SIG-M5 treated with dmso at 0.1 percent for 504 hours (cell line): ENCODE measurements at regions not wholly inside any gene's neighbourhood (a gene's known extent, or its start where the extent isn't known, plus 50 kb on each side); places are given as distances from the start of the nearest gene placed in this dataset.
"Not testable (repeated sequence)": the region's sequence is repeated elsewhere in the genome, so short reads cannot be mapped to it uniquely, and the experiment has no call there.

Experiments used
- DNase-seq: peaks from one replicate; lab custom pipeline; 2025; ENCODE audit not compliant: unreplicated experiment; lab: John Stamatoyannopoulos, UW

DNA sequence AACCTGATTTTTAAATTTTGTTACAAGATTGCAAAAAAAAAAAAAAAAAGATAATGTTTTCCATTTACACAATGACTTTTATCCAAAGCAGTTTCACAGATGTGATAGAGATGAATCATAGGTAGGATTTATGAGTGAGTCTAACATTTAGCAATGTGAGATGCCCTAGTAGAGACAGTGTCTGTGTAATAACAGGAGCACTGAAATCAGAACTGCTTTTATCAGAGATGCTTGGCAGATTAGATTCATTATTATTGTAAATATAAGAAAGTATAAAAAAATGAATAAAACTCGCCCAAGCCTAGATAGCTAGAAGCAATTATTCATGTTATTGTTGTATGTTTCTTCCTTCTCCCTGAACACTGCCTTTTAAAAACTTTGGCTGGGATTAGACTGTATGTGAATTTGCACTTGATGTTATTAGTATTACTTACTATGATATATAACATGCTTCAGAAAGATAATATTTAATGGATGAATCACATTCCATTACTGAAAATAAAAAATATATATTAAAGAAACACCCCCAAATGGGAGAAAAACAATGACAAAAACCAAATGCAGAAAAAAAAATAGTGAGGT, 567.3 kb upstream of the KLF4 start:
- DNase-seq, result no peak

DNA sequence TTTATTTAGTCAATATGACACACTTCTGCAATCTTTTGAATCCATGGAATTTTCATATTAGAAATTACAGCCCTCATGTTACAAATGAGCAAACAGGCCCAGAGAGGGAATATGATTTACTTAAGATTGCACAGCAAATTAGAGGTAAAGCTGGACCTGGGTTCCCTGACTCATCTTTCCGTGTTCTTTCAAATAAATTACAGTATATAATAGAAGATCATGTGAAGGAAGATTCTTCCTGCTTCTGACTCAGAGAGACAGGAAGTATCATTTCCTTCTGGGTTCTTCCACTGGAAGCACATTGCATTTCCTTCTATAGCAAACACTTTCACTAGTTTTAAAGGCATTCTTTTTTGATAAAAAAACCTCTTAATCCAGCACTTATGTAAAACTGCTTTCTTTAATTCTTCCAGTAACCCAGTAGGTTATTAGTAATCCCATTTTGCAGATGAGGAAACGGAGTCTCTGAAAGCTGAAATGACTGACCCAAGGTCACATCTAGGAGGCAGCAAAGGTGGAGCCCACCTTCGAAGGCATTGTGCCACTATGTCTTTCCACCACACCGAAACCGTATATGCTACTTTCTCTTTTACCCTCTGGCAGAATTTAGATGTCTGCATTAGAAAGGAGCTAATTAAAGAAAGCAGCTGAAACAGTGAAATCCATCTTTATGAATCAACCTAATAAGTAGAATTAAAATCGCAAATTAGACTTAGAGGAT, 566.7 kb upstream of the KLF4 start:
- no peak for DNase-seq

DNA sequence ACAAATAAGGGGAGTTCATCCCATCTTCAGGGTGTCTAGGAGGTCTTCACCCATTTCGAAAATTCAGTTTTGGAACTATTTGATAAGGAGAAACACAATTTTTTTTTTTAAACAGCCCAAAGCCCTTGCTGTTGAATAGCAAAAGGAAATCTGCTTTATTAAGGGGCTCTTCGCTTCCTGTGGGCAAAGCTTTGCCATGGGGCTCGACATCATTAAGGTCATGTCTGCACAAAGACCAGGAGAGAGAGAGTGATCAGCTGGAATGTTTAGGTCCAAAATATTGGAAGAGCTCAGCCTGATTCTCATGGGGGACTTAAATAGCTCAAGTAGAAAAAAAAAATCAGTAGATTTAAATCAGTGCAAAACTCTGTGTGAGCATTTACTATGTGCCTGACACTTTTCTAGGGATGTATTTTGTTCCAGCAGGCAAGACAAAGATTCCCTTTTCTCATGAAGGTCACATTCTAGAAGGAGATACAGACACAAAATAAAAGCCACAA, 564.6 kb upstream of the KLF4 start:
- DNase-seq, result no peak

DNA sequence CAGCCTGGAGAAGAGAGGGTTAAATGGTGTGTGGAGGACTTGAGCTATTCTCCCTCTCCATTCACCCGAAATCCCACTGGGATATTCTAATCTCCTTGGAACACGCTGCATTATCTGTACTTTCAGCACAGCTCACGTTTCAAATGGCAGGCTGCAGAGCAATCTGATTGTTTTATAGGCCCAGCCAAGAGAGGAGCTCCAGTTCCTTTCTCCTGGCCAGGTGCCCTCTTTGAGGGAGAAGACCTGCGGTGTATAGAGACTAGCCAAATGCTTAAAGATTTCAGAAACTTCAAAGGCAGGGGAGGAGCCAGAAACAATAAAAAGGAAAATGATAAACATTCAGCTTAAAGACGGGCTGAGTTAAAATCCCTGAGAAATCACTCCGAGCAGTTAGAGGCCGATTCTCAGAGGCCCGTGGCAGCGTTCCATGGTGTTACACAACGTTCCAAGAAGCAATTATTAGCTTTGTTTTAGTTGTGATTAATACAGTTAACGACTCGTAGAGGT, 564.0 kb upstream of the KLF4 start:
- DNase-seq, result no peak

DNA sequence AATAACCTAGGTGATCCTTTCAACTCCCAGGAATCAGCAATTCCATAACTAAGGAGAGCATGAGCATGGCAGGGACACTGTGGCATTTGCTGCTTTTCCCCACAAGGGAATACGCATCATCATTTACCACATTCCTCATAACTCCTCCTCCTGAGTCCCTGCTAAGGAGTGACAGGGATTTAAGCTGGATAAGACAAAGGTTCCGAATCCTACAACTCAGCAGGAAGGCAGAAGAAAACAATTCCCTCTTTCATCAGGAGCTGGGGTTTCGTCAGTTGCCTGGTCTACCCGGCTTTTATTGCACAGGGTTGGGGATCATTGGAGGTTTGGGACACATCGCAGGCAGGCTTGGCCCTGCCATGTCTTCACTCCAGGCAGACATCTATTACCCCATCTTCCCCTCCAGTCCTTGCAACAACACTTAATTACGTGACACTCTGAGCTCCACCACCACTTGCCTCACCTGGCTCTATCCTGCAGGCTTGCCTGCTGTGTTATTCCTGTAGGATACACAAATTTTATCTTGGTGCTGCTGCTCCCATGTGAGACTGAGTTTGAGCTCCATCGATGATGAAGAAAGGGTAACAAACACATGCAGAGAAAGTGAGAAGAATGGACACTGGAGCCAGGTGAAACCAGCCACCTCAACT, 563.0 kb upstream of the KLF4 start:
- no peak for DNase-seq

DNA sequence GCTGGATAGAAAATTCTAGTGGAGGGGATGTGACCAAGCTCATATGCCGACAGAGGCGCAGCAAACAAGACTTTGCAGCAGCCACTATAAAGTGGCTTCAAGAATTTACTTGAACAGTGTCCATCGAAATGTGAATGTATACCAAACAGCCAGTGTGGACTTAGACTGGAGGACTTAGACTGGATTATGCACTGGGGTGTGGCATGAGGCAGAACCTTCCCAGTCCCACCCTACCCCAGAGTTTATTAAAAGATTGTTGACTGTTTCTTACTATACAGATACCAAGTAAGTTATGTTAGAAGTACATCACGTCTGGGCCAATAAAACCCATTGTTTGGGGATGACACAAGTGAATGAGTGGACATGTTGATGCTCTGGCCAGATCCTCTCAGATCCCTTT, 561.3 kb upstream of the KLF4 start:
- no peak for DNase-seq

DNA sequence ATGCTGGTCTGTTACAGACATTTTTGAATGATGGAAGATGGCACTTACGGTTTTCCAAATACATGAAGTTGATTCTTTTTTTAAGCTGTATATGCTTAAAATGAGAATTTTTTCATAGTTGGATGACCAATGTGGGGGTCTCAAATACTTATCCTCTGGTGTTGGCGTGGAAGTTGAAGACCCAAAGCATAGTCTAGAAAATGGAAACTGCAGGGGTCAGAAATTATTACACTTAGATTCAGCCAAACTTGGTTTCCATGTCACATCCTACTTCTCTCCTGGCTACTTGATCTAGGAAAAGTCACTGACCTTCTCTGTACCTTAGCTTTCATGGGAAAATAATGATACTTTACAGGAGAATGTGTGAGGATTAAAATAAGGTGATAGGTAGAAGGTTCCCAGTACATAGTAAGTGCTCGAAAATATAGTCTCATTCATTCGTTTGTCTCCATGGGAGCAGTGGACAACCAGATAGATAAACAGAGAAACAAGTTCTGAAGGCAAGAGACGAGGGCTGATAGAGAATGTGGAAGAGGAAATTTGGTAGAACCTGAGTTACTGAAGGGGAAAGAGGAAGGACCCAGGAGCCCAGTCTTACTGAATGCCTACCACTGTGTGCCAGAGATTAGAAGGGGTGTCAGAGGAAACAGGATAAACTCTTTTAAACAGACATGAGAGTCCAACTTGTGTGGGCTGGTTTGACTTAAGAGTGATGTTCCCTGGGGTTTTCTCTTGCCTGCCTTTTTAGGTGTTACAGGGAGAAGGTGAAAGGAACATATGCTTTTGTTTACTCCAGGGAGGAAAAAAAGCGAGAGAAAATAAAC, 560.3 kb upstream of the KLF4 start:
- DNase-seq, result peak; percentile 13

DNA sequence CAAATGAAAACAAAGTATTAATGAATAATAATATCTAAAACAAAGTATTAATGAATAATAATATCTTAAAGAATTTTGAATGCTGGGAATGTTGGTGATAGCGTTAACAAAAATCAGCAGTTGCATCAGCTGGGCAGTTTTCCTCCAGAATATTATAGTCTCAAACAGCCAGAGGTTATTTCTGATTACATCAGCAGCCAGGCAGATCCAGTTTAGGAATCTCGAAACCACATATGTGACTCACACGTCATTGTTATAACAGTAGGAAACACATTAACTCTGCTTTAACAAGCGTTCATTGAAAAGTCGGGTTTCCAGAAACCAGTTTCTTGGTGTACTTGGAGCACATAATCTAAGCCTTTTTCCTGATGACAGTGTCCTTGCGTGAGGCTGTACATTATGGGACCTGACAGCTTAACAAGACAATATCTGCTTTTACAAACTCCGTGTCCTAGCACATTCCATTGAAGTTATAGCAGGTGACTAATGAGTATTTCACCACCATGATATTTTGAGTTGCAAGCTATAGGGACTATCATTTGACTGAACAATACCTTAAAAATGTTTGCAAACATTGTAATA, 559.5 kb upstream of the KLF4 start:
- peak; percentile 21 for DNase-seq

DNA sequence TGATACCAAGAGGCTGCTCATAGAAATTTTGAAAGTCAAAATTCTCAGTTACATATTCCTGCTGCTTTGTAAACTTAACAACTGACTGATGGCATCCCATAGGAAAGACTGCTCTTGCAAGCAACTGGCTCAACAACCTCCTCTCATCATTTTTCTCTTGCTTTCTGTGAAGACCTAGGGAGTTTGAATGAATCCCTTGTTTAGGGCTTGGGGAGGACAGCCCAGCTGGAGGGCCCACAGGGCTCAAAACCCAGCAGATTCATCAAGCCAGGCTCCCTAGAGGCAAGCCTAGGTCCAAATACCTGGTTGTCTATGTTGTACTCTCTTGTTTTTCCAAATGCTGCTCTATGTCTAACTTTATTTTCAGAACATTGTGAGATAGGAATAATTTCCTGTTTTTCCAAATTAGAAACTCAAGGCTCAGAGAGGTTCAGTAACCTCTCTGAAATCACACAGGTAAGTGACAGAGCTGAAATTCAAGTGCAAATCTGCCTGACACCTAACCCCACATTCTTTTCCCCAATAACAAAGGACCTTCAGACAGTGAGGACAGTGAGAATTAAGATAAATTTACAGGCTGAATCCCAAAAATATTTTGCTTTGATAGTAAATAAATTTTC, 558.9 kb upstream of the KLF4 start:
- no peak for DNase-seq

DNA sequence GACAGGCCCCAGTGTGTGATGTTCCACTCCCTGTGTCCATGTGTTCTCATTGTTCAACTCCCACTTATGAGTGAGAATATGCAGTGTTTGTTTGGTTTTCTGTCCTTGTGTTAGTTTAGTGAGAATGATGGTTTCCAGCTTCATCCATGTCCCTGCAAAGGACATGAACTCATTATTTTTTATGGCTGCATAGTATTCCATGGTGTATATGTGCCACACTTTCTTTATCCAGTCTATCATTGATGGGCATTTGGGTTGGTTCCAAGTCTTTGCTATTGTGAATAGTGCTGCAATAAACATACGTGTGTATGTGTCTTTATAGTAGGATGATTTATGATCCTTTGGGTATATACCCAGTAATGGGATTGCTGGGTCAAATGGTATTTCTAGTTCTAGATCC, 558.2 kb upstream of the KLF4 start:
- DNase-seq, result not testable (repeated sequence)

DNA sequence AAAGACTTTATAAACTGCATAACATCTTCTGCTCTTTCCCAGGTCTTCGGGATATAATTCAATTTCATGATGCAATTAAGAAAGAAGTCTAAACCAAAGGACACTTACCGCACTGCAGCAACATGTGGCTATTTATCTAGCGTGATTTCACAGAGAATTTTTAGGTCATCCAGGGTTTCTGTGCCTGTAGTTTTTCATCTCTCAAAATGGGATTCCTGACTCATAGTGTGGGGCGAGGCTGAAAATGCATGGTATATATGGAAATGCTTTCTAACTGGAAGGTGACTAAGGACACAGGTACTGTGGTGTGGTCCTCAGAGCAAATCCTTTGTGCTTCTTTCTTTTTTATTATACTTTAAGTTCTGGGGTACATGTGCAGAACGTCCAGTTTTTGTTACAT, 557.7 kb upstream of the KLF4 start:
- no peak for DNase-seq

DNA sequence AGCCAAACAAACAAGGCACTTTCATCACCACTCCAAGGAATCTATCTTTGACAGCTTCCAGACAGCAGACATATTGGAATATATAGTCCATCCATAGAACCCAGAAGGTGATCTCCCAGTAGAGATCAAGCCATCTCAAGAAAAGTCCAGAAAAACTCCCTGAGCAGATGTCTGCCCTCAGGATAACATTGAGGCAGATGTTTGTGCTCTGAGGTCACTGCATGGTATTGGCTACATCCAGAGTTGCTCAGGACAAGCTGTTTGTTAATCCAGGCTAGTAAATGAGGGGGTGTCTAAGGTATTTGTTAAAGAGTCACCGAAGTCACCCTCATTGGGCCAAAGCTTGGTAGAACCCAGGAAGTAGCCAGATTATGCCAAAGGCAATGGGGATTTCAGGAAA, 556.3 kb upstream of the KLF4 start:
- no peak for DNase-seq

DNA sequence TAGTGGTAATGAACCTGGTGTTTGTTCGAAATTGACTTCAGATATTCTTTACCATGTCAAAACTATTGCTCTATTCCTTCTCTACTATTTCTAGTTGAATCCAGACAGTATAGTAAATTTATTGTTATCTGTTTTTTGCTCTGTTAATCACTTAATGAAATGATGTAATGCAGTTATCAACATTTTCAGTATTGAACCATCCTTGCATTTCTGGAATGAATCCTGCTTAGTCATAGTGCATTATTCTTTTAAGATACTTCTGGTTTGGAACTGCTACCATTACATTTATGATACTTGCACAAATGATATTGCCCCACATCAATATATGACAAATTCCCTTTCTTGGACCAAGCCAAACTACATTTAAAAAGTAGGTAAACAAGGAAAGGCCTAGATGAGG, 554.0 kb upstream of the KLF4 start:
- no peak for DNase-seq

DNA sequence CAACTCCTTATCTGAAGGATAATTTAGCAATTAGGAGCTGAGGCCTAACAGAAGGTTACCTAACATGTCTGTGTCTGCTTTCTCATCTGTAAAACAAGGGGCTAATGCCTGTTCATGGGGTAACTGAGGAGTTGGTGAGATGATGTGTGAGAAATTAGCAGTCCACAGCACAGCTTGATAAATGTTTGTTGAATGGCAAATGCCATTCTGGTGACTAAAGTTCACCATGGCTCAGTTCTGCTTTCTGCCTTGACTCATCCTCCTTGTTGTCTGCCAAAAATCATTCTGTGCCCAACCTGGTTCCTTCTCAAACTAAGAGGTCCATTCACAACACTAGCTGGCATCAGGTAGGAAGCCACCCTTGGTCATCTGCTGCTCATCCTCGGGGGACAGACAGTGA, 552.0 kb upstream of the KLF4 start:
- no peak for DNase-seq

DNA sequence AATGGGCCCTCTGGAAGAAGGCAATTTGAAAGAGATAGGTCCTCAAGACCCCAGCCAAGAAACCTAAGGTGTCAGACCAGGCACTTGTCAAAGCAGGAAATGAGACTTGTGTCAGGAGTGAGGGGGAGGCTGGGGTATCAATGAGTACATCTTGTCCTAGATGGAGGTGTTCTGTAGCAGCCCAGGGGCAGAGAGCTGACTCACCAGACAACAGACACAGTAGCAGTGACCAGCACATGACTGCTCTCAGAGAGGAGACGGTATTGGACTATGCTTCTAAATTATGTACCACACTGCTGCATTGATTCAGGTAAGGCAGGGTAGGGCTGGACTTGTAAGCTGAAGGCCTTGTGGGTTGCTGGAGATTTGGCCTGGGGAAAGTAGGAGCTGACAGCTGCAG, 551.2 kb upstream of the KLF4 start:
- DNase-seq, result no peak

DNA sequence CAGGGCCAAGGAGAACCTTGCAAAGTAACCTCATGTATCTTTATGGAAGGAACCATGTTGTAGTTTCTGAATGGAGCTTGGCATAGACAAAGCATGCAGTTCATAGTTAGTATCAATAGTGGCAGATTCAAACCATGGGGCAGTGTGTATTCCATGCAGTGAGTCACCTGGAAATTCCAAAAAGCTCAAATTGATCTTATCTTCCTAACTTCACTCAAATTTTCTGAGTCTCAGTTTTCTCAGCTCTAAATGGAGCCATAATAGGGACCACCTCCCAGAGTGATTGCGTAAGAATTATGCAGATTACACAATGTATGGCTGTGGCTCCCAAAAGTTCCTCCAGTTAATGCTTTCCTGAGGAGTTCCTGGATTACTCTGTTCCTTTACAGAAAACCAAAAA, 549.9 kb upstream of the KLF4 start:
- no peak for DNase-seq

DNA sequence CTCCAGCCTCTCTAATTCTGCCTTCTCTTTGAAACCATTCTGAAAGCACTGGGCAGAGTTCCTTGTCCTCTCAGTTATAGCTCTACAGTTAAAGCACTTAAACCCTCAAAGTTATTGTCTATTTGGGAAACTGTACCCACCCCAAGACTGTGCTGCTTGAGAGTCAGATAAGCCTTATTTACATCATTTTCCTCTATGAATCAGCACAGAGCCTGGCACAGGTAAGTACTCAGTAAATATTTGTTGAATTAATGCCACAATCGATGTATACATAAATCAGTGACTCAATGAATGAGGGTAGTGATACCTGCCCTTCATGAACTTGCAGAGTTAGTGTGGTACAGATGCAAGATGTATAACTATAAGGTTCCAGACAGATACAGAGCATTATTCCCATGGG, 549.4 kb upstream of the KLF4 start:
- no peak for DNase-seq

DNA sequence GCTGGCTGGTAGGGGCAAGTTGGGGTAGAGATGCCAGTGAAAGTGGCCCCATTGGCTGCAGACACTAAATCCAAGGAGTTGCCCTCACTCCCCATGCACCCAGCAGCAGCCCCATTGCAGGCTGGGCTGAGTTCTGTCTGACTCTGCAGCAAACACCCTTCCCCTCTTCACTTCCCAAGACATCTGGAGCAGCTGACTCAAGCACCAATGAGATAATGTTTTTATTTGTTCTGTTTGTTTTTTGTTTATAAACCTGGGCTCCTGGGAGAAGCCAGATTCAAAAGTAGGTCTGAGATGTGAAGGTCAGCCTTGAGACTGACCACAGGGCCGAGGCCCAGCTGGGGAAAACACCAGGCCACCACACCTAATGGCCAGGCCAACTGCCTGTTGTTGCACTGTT, 545.9 kb upstream of the KLF4 start:
- DNase-seq, result no peak

DNA sequence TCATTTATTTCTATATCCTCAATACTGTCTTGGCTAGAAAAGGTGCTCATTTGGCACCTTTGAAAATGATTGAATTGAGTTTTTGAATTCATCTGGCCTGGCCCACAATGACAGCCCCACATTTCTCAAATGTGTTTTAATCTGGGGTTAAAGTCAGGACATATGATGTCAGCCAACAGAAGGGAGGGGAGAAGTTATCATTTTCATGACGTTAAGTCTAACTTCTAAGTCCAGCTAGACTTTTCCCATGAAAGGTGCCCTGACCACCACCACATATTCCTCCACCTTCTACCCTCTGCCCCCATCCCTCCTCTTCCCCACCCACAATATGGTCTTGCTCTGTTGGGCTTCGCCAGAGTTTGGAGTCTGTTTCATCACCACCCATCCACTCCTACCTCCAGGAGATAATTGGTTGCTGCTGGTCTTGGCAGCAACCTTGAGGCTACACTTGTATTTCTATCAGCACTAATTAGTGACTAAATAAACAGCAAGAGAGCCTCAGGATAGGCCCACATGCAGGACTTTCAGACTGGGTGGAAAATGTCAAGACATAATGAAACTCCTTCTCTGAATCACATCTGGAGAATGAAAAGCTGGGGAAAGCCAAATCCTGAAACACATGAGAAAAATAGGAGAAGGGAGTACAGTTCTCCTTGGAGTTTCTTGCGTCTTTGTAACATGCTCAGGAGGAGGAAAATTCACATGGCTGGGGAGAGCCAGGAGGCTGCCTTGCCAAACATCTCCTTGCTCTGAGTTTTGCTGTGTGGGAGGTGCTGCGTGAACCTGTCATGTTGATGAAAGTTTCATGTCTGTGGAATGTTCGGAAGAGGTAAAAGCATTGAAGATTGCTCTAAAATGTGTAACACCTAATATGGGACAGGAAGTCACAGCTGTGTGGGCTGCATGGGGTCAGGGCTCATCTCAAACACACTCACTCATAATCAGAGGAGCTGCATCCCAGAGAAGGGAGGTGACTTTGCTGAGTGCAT, 544.7 kb upstream of the KLF4 start:
- DNase-seq, result no peak
